ENCODE measurements at regions not wholly inside any gene's neighbourhood (a gene's known extent, or its start where the extent isn't known, plus 50 kb on each side); places are given as distances from the start of the nearest gene placed in this dataset.

- Histone ChIP-seq H3K27ac (ENCODE audit: insufficient read depth, low read depth, low read length, poor library complexity, severe bottlenecking) (no peak overlapping the region), H3K36me3 (ENCODE audit: control insufficient read depth, insufficient read depth, low read length) (no peaks in the 10 kb centered on the region), H3K9me3 (ENCODE audit: control insufficient read depth, low read length) (no peaks in the 10 kb centered on the region), H3K27me3 (ENCODE audit: control insufficient read depth, insufficient read depth, low read length, poor library complexity, severe bottlenecking) (no peaks in the 10 kb centered on the region), H3K4me3 (ENCODE audit: insufficient read depth, low read depth, low read length) (no peak overlapping the region), H3K4me1 (ENCODE audit: control insufficient read depth, insufficient read depth, low read length) (peaks cover 14% of the 10 kb centered on the region)
- 58 to 65% methylated on average over 12 of the region's 12 CpGs for WGBS, 2 experiments
These were observed 179.6 kb downstream of the CCT6B start for GRCh38 chr17:34781571-34782108.

GRCh38 chr17:34781071-34781470, 180.2 kb downstream of the CCT6B start:
- 88 to 91% methylated on average over 3 of the region's 3 CpGs for WGBS, 2 experiments
- Histone ChIP-seq H3K36me3 (ENCODE audit: control insufficient read depth, insufficient read depth, low read length) (no peaks in the 10 kb centered on the region), H3K27ac (ENCODE audit: insufficient read depth, low read depth, low read length, poor library complexity, severe bottlenecking) (no peak overlapping the region), H3K27me3 (ENCODE audit: control insufficient read depth, insufficient read depth, low read length, poor library complexity, severe bottlenecking) (no peaks in the 10 kb centered on the region), H3K4me3 (ENCODE audit: insufficient read depth, low read depth, low read length) (no peak overlapping the region), H3K9me3 (ENCODE audit: control insufficient read depth, low read length) (no peaks in the 10 kb centered on the region), H3K4me1 (ENCODE audit: control insufficient read depth, insufficient read depth, low read length) (peaks cover 14% of the 10 kb centered on the region)

- no peak overlapping the region for H3K4me3 ChIP-seq (ENCODE audit: insufficient read depth, low read depth, low read length)
- H3K4me1 ChIP-seq (ENCODE audit: control insufficient read depth, insufficient read depth, low read length), result peaks cover 14% of the 10 kb centered on the region
- no peak overlapping the region for H3K27ac ChIP-seq (ENCODE audit: insufficient read depth, low read depth, low read length, poor library complexity, severe bottlenecking)
- WGBS, 2 experiments, result 87 to 88% methylated on average over 3 of the region's 3 CpGs
- H3K36me3 ChIP-seq (ENCODE audit: control insufficient read depth, insufficient read depth, low read length), result no peaks in the 10 kb centered on the region
- H3K9me3 ChIP-seq (ENCODE audit: control insufficient read depth, low read length), result no peaks in the 10 kb centered on the region
- H3K27me3 ChIP-seq (ENCODE audit: control insufficient read depth, insufficient read depth, low read length, poor library complexity, severe bottlenecking), result no peaks in the 10 kb centered on the region
These were observed 180.8 kb downstream of the CCT6B start for GRCh38 chr17:34780438-34780837.

- H3K4me1 ChIP-seq (ENCODE audit: control insufficient read depth, insufficient read depth, low read length), result peaks cover 9% of the 10 kb centered on the region
- H3K4me3 ChIP-seq (ENCODE audit: insufficient read depth, low read depth, low read length), result no peak overlapping the region
- H3K27ac ChIP-seq (ENCODE audit: insufficient read depth, low read depth, low read length, poor library complexity, severe bottlenecking), result no peak overlapping the region
- no peaks in the 10 kb centered on the region for H3K27me3 ChIP-seq (ENCODE audit: control insufficient read depth, insufficient read depth, low read length, poor library complexity, severe bottlenecking)
- H3K36me3 ChIP-seq (ENCODE audit: control insufficient read depth, insufficient read depth, low read length), result no peaks in the 10 kb centered on the region
- H3K9me3 ChIP-seq (ENCODE audit: control insufficient read depth, low read length), result no peaks in the 10 kb centered on the region
- 91% methylated on average over 17 of the region's 17 CpGs for WGBS, 2 experiments
These were observed 184.5 kb downstream of the CCT6B start for GRCh38 chr17:34776456-34777443.

- Histone ChIP-seq H3K27ac (ENCODE audit: insufficient read depth, low read depth, low read length, poor library complexity, severe bottlenecking) (no peak overlapping the region), H3K9me3 (ENCODE audit: control insufficient read depth, low read length) (no peaks in the 10 kb centered on the region), H3K4me3 (ENCODE audit: insufficient read depth, low read depth, low read length) (no peak overlapping the region), H3K4me1 (ENCODE audit: control insufficient read depth, insufficient read depth, low read length) (no peaks in the 10 kb centered on the region), H3K27me3 (ENCODE audit: control insufficient read depth, insufficient read depth, low read length, poor library complexity, severe bottlenecking) (no peaks in the 10 kb centered on the region), H3K36me3 (ENCODE audit: control insufficient read depth, insufficient read depth, low read length) (no peaks in the 10 kb centered on the region)
- WGBS, 2 experiments, result 94% methylated on average over 4 of the region's 4 CpGs
These were observed 188.2 kb downstream of the CCT6B start for GRCh38 chr17:34773036-34773435.

GRCh38 chr17:34771891-34772290, 189.4 kb downstream of the CCT6B start:
- Histone ChIP-seq H3K4me3 (ENCODE audit: insufficient read depth, low read depth, low read length) (no peak overlapping the region), H3K27ac (ENCODE audit: insufficient read depth, low read depth, low read length, poor library complexity, severe bottlenecking) (no peak overlapping the region), H3K27me3 (ENCODE audit: control insufficient read depth, insufficient read depth, low read length, poor library complexity, severe bottlenecking) (no peaks in the 10 kb centered on the region), H3K36me3 (ENCODE audit: control insufficient read depth, insufficient read depth, low read length) (no peaks in the 10 kb centered on the region), H3K4me1 (ENCODE audit: control insufficient read depth, insufficient read depth, low read length) (no peaks in the 10 kb centered on the region), H3K9me3 (ENCODE audit: control insufficient read depth, low read length) (no peaks in the 10 kb centered on the region)
- 88 to 89% methylated on average over 5 of the region's 5 CpGs for WGBS, 2 experiments

- H3K9me3 ChIP-seq (ENCODE audit: control insufficient read depth, low read length), result no peaks in the 10 kb centered on the region
- H3K27ac ChIP-seq (ENCODE audit: insufficient read depth, low read depth, low read length, poor library complexity, severe bottlenecking), result no peak overlapping the region
- 77 to 79% methylated on average over 3 of the region's 3 CpGs for WGBS, 2 experiments
- no peaks in the 10 kb centered on the region for H3K27me3 ChIP-seq (ENCODE audit: control insufficient read depth, insufficient read depth, low read length, poor library complexity, severe bottlenecking)
- H3K36me3 ChIP-seq (ENCODE audit: control insufficient read depth, insufficient read depth, low read length), result no peaks in the 10 kb centered on the region
- H3K4me3 ChIP-seq (ENCODE audit: insufficient read depth, low read depth, low read length), result no peak overlapping the region
- H3K4me1 ChIP-seq (ENCODE audit: control insufficient read depth, insufficient read depth, low read length), result no peaks in the 10 kb centered on the region
These were observed 190.7 kb downstream of the CCT6B start for GRCh38 chr17:34770586-34770985.

- H3K27ac ChIP-seq (ENCODE audit: insufficient read depth, low read depth, low read length, poor library complexity, severe bottlenecking), result no peak overlapping the region
- 94 to 96% methylated on average over 2 of the region's 2 CpGs for WGBS, 2 experiments
- no peaks in the 10 kb centered on the region for H3K27me3 ChIP-seq (ENCODE audit: control insufficient read depth, insufficient read depth, low read length, poor library complexity, severe bottlenecking)
- H3K4me1 ChIP-seq (ENCODE audit: control insufficient read depth, insufficient read depth, low read length), result no peaks in the 10 kb centered on the region
- H3K9me3 ChIP-seq (ENCODE audit: control insufficient read depth, low read length), result no peaks in the 10 kb centered on the region
- no peaks in the 10 kb centered on the region for H3K36me3 ChIP-seq (ENCODE audit: control insufficient read depth, insufficient read depth, low read length)
- no peak overlapping the region for H3K4me3 ChIP-seq (ENCODE audit: insufficient read depth, low read depth, low read length)
These were observed 190.5 kb downstream of the TMEM132E start for GRCh38 chr17:34769899-34770298.

- no peak overlapping the region for H3K27ac ChIP-seq (ENCODE audit: insufficient read depth, low read depth, low read length, poor library complexity, severe bottlenecking)
- H3K27me3 ChIP-seq (ENCODE audit: control insufficient read depth, insufficient read depth, low read length, poor library complexity, severe bottlenecking), result no peaks in the 10 kb centered on the region
These were observed 189.7 kb downstream of the TMEM132E start for GRCh38 chr17:34769049-34769448.

GRCh38 chr17:34765291-34765690, 185.9 kb downstream of the TMEM132E start:
- no peaks in the 10 kb centered on the region for H3K27me3 ChIP-seq (ENCODE audit: control insufficient read depth, insufficient read depth, low read length, poor library complexity, severe bottlenecking)
- H3K4me3 ChIP-seq (ENCODE audit: insufficient read depth, low read depth, low read length), result no peak overlapping the region
- H3K4me1 ChIP-seq (ENCODE audit: control insufficient read depth, insufficient read depth, low read length), result peaks cover 8% of the 10 kb centered on the region
- WGBS, 2 experiments, result 93 to 95% methylated on average over 5 of the region's 5 CpGs
- no peaks in the 10 kb centered on the region for H3K36me3 ChIP-seq (ENCODE audit: control insufficient read depth, insufficient read depth, low read length)
- no peak overlapping the region for H3K27ac ChIP-seq (ENCODE audit: insufficient read depth, low read depth, low read length, poor library complexity, severe bottlenecking)
- H3K9me3 ChIP-seq (ENCODE audit: control insufficient read depth, low read length), result no peaks in the 10 kb centered on the region

More at GRCh38 chr17:34769049-34769448, 189.7 kb downstream of the TMEM132E start:
- WGBS, 2 experiments, result 91 to 93% methylated on average over 2 of the region's 2 CpGs
- Histone ChIP-seq H3K36me3 (ENCODE audit: control insufficient read depth, insufficient read depth, low read length) (no peaks in the 10 kb centered on the region), H3K9me3 (ENCODE audit: control insufficient read depth, low read length) (no peaks in the 10 kb centered on the region), H3K4me3 (ENCODE audit: insufficient read depth, low read depth, low read length) (no peak overlapping the region), H3K4me1 (ENCODE audit: control insufficient read depth, insufficient read depth, low read length) (peaks cover 2% of the 10 kb centered on the region)
